ENCODE measurements at regions not wholly inside any gene's neighbourhood (a gene's known extent, or its start where the extent isn't known, plus 50 kb on each side); places are given as distances from the start of the nearest gene placed in this dataset.

GRCh38 chr15:48038221-48038620, 82.6 kb upstream of the SLC24A5 start:
- Histone ChIP-seq H3K9me3 (ENCODE audit: insufficient read depth in 2 of 2, low read depth in 1 of 2, low read length in 1 of 2) (no peaks in the 10 kb centered on the region), H3K36me3 (ENCODE audit: control insufficient read depth in 2 of 4, insufficient read depth in 4 of 4, low read length in 3 of 4) (no peaks in the 10 kb centered on the region), H3K79me2 (ENCODE audit: control insufficient read depth in 1 of 2, insufficient read depth in 2 of 2, low read length in 2 of 2) (no peaks in the 10 kb centered on the region), H2BK15ac (ENCODE audit: low read length) (no peak overlapping the region), H3K27ac (ENCODE audit: low read depth, low read length) (no peak overlapping the region), H2AK5ac (ENCODE audit: low read depth, low read length) (no peak overlapping the region), H3K4me1 (replicated peaks in 1 of 4; ENCODE audit: control insufficient read depth in 3 of 4, insufficient read depth in 4 of 4, low read length in 3 of 4) (0 out of 7 replicates have a peak, but pooled peaks cover 0 to 4% (median 0%) of the 10 kb centered on the region in 4 experiments), H3K23me2 (ENCODE audit: low read depth, low read length) (no peaks in the 10 kb centered on the region), H3K56ac (replicated peaks; ENCODE audit: insufficient read length, low read depth, low read length) (no peak overlapping the region), H4K20me1 (replicated peaks in 1 of 2; ENCODE audit: control insufficient read depth in 1 of 2, insufficient read depth in 2 of 2, low read length in 2 of 2) (no peaks in the 10 kb centered on the region), H4K91ac (replicated peaks; ENCODE audit: insufficient read length, low read length) (no peak overlapping the region), H3K27me3 (replicated peaks in 1 of 4; ENCODE audit: control insufficient read depth in 3 of 4, extremely low read depth in 1 of 4, insufficient read depth in 3 of 4, low read length in 3 of 4) (no peaks in the 10 kb centered on the region; a peak in 1 of 7 replicates), H3K79me1 (ENCODE audit: low read depth, low read length) (no peaks in the 10 kb centered on the region), H2BK20ac (ENCODE audit: low read length) (no peak overlapping the region), H2BK120ac (replicated peaks; ENCODE audit: low read depth, low read length) (no peak overlapping the region), H2AFZ (ENCODE audit: low read length) (no peak overlapping the region), H2BK5ac (ENCODE audit: low read depth, low read length) (no peak overlapping the region), H3K4me3 (ENCODE audit: extremely low read depth in 1 of 4, insufficient read depth in 2 of 4, low read depth in 3 of 4, low read length in 4 of 4) (no peak overlapping the region), H3K14ac (ENCODE audit: insufficient read length) (no peak overlapping the region), H3K9ac (replicated peaks in 1 of 4; ENCODE audit: extremely low read depth in 1 of 4, low read depth in 3 of 4, low read length in 3 of 4) (no peak overlapping the region), H2BK12ac (ENCODE audit: low read depth, low read length) (no peak overlapping the region), H3K4ac (replicated peaks; ENCODE audit: insufficient read length, low read depth, low read length) (no peak overlapping the region), H4K8ac (ENCODE audit: extremely low read depth, insufficient read depth, low read length) (no peak overlapping the region), H4K5ac (ENCODE audit: insufficient read length, low read depth, low read length) (no peak overlapping the region), H3K18ac (ENCODE audit: extremely low read depth, low read length) (no peak overlapping the region), H3K4me2 (ENCODE audit: insufficient read depth in 1 of 2, low read depth in 2 of 2, low read length in 2 of 2) (no peak overlapping the region), H3K23ac (ENCODE audit: insufficient read length) (no peak overlapping the region)
- ChIA-PET POLR2A (ENCODE audit: partially characterized antibody) (no interaction called here), CTCF (ENCODE audit: partially characterized antibody) (no interaction called here)
- no peak for FAIRE-seq
- no peak for TF ChIP-seq CHD2 (IDR thresholded peaks at IDR 0.05; ENCODE audit: low read length)
- no peak for DNase-seq (ENCODE audit: low read depth in 1 of 2, low spot score in 2 of 2)
- WGBS, 2 experiments (ENCODE audit: extremely low coverage in 1 of 2, insufficient coverage in 1 of 2, insufficient read length in 1 of 2, insufficient replicate concordance in 2 of 2, low coverage in 1 of 2, low lambda C conversion rate in 2 of 2, missing lambda C conversion rate in 1 of 2) = 83% methylated on average over 2 of the region's 2 CpGs; no CpG with 5 or more reads in 1 of the 2 experiments
